ENCODE measurements at regions not wholly inside any gene's neighbourhood (a gene's known extent, or its start where the extent isn't known, plus 50 kb on each side); places are given as distances from the start of the nearest gene placed in this dataset.

DNA sequence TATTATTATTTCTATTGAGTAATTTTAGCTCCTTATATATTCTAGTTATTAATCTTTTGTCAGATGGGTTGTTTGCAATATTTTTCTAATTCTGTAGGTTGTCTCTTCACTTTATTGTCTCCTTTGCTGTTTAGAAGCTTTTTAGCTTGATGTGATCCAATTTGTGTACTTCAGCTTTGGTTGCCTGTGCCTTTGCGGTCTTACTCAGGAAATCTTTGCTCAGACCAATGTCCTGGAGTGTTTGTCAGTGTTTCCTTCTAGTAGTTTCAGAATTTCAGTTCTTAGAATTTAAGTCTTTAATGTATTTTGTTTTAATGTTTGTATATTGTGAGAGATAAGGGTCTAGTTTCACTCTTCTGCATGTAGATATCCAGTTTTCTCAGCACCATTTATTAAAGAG lies 916.0 kb upstream of the EYS start:
- Histone ChIP-seq H3K14ac (ENCODE audit: insufficient read length) (no peak overlapping the region), H2BK15ac (ENCODE audit: low read length) (no peak overlapping the region), H3K9me3 (ENCODE audit: insufficient read depth in 2 of 2, low read depth in 1 of 2, low read length in 1 of 2) (no peaks in the 10 kb centered on the region), H3K36me3 (ENCODE audit: control insufficient read depth in 2 of 4, insufficient read depth in 4 of 4, low read length in 3 of 4) (no peaks in the 10 kb centered on the region; a peak in 2 of 8 replicates), H2AFZ (ENCODE audit: low read length) (no peak overlapping the region), H3K79me1 (ENCODE audit: low read depth, low read length) (no peaks in the 10 kb centered on the region), H3K56ac (replicated peaks; ENCODE audit: insufficient read length, low read depth, low read length) (no peak overlapping the region), H2BK12ac (ENCODE audit: low read depth, low read length) (no peak overlapping the region), H3K27me3 (replicated peaks in 1 of 4; ENCODE audit: control insufficient read depth in 3 of 4, extremely low read depth in 1 of 4, insufficient read depth in 3 of 4, low read length in 3 of 4) (no peaks in the 10 kb centered on the region), H3K9ac (replicated peaks in 1 of 4; ENCODE audit: extremely low read depth in 1 of 4, low read depth in 3 of 4, low read length in 3 of 4) (no peak overlapping the region), H4K5ac (ENCODE audit: insufficient read length, low read depth, low read length) (no peak overlapping the region), H4K91ac (replicated peaks; ENCODE audit: insufficient read length, low read length) (no peak overlapping the region), H3K4me2 (ENCODE audit: insufficient read depth in 1 of 2, low read depth in 2 of 2, low read length in 2 of 2) (no peak overlapping the region), H3K4ac (replicated peaks; ENCODE audit: insufficient read length, low read depth, low read length) (no peak overlapping the region), H4K8ac (ENCODE audit: extremely low read depth, insufficient read depth, low read length) (no peak overlapping the region), H3K23me2 (ENCODE audit: low read depth, low read length) (no peaks in the 10 kb centered on the region), H2BK20ac (ENCODE audit: low read length) (no peak overlapping the region), H3K4me1 (replicated peaks in 1 of 4; ENCODE audit: control insufficient read depth in 3 of 4, insufficient read depth in 4 of 4, low read length in 3 of 4) (no peaks in the 10 kb centered on the region), H3K27ac (ENCODE audit: low read depth, low read length) (no peak overlapping the region), H3K23ac (ENCODE audit: insufficient read length) (no peak overlapping the region), H2BK5ac (ENCODE audit: low read depth, low read length) (no peak overlapping the region), H4K20me1 (replicated peaks in 1 of 2; ENCODE audit: control insufficient read depth in 1 of 2, insufficient read depth in 2 of 2, low read length in 2 of 2) (no peaks in the 10 kb centered on the region), H2AK5ac (ENCODE audit: low read depth, low read length) (no peak overlapping the region), H3K4me3 (ENCODE audit: extremely low read depth in 1 of 4, insufficient read depth in 2 of 4, low read depth in 3 of 4, low read length in 4 of 4) (no peak overlapping the region), H3K18ac (ENCODE audit: extremely low read depth, low read length) (no peak overlapping the region), H3K79me2 (ENCODE audit: control insufficient read depth in 1 of 2, insufficient read depth in 2 of 2, low read length in 2 of 2) (no peaks in the 10 kb centered on the region), H2BK120ac (replicated peaks; ENCODE audit: low read depth, low read length) (no peak overlapping the region)
- FAIRE-seq, result no peak
- ChIA-PET CTCF (ENCODE audit: partially characterized antibody) (no interaction called here), POLR2A (ENCODE audit: partially characterized antibody) (no interaction called here)
- 91% methylated on average over 1 of the region's 1 CpG; no CpG with 5 or more reads in 1 of the 2 experiments for WGBS, 2 experiments (ENCODE audit: extremely low coverage in 1 of 2, insufficient coverage in 1 of 2, insufficient read length in 1 of 2, insufficient replicate concordance in 2 of 2, low coverage in 1 of 2, low lambda C conversion rate in 2 of 2, missing lambda C conversion rate in 1 of 2)
- no peak for DNase-seq (ENCODE audit: low read depth in 1 of 2, low spot score in 2 of 2)
- TF ChIP-seq MAFK (IDR thresholded peaks at IDR 0.05; ENCODE audit: low read depth, low read length) (no peak), BACH1 (IDR thresholded peaks at IDR 0.05; ENCODE audit: low read length) (no peak), HDAC6 (IDR thresholded peaks at IDR 0.05; ENCODE audit: low read depth, low read length) (no peak), GABPA (IDR thresholded peaks at IDR 0.05; ENCODE audit: borderline replicate concordance, insufficient read depth, low read length) (no peak), JUN (IDR thresholded peaks at IDR 0.05; ENCODE audit: low read depth, low read length) (no peak), CREB1 (IDR thresholded peaks at IDR 0.05) (no peak)

Data from H1 (cell line).